ENCODE measurements at regions not wholly inside any gene's neighbourhood (a gene's known extent, or its start where the extent isn't known, plus 50 kb on each side); places are given as distances from the start of the nearest gene placed in this dataset.

- no peak for TF ChIP-seq POLR2AphosphoS5 (IDR thresholded peaks at IDR 0.05; ENCODE audit: insufficient read depth in 1 of 2, low read depth in 1 of 2)
- TF ChIP-seq, protein P1, sequence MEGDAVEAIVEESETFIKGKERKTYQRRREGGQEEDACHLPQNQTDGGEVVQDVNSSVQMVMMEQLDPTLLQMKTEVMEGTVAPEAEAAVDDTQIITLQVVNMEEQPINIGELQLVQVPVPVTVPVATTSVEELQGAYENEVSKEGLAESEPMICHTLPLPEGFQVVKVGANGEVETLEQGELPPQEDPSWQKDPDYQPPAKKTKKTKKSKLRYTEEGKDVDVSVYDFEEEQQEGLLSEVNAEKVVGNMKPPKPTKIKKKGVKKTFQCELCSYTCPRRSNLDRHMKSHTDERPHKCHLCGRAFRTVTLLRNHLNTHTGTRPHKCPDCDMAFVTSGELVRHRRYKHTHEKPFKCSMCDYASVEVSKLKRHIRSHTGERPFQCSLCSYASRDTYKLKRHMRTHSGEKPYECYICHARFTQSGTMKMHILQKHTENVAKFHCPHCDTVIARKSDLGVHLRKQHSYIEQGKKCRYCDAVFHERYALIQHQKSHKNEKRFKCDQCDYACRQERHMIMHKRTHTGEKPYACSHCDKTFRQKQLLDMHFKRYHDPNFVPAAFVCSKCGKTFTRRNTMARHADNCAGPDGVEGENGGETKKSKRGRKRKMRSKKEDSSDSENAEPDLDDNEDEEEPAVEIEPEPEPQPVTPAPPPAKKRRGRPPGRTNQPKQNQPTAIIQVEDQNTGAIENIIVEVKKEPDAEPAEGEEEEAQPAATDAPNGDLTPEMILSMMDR (IDR thresholded peaks at IDR 0.05) = no peak
- no peak for TF ChIP-seq POLR2A (IDR thresholded peaks at IDR 0.05)
Measured at GRCh38 chrX:95911062-95911461, 773.6 kb upstream of the DIAPH2 start.
